NCI-H748 (cell line): ENCODE measurements at regions not wholly inside any gene's neighbourhood (a gene's known extent, or its start where the extent isn't known, plus 50 kb on each side); places are given as distances from the start of the nearest gene placed in this dataset.

Source experiments
- DNase-seq: peaks from one replicate; lab custom pipeline; 2025; ENCODE audit not compliant: unreplicated experiment; lab: John Stamatoyannopoulos, UW

DNA sequence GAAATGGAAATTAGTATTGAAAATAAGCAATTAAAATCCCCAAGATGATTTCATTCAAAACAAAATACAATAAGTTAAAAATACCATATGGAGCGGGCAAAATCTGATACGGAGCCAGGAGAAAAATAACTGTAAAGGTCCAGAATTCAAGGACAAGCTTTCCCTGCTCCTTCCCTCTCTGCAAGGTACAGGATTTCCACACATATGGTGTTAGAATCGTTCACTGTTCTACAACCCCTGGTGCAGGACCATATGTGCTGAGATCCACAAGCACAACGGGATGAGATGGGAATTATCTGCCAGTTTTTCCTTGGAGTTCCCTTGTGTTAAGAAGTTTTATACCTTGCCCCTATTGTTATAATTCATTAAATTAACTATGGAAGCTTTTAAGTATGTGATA, 94.7 kb upstream of the DMAC1 start:
- DNase-seq = no peak

GRCh38 chr9:7892975-7893374, 93.4 kb upstream of the DMAC1 start:
- DNase-seq = no peak

- DNase-seq = no peak
Measured at GRCh38 chr9:7879551-7880245, 80.1 kb upstream of the DMAC1 start.

DNA sequence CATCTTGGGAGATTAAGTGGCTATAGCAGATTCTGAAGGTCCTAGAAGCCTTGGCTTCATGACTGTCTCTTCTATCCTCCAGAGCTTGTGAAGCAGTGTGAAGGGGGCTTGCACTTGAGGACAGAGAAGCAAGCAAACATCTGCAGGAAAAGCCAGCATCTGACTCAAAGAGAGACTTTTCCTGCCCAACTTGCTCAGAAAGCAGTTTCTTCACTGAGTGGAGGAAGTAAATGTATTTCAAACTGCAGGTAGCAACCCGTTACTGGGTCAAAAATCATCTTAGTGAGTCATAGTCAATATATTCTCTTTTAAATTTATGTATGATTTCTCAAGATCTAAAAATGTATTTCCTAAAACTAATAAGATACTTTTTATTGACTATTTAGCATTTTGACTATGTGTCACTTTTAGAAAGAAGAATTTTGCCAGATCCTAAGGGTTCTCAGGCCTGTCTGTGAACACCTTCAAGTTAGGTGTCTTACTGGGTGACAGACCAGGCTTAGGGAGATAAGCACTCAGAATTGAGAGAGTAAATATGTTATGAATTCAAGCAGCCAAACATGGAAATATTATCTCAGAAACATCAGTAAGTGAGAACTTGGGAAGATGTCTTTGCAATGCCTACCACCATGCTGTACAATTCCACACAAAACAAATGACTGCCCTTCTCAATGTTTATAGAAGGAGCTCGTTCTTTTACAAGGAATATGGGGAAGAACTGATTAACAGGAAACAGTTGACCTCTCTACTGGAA, 72.6 kb upstream of the DMAC1 start:
- no peak for DNase-seq

GRCh38 chr9:7869340-7869739, 69.8 kb upstream of the DMAC1 start:
- no peak for DNase-seq

GRCh38 chr9:7862170-7862569, 62.6 kb upstream of the DMAC1 start:
- peak; percentile 83 for DNase-seq

DNA sequence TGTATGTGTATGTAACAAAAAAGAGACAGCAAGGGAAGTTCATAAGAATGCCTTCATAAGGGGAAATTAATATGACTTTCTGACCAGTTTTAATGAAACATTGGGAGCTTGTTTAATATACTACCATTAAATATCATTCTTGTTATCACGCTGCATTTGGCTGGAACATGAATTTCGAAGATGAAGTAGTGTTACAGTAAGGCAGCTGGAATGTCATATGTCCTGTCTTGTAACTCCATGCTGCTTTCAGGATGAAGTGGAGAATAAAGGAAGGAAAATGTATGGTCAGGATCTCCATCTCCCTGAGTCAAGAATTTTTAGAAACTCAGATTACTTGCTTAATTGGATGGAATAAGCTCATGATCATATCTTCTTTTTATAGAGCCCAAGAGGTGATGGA, 61.5 kb upstream of the DMAC1 start:
- no peak for DNase-seq

GRCh38 chr9:7860335-7860709, 60.7 kb upstream of the DMAC1 start:
- no peak for DNase-seq

GRCh38 chr9:7859701-7860334, 60.2 kb upstream of the DMAC1 start:
- DNase-seq = no peak

- no peak for DNase-seq
Measured at GRCh38 chr9:7858166-7858565, 58.6 kb upstream of the DMAC1 start.

GRCh38 chr9:7854763-7855162, 55.2 kb upstream of the DMAC1 start:
- DNase-seq = no peak
